GM21529 (cell line): ENCODE measurements at regions not wholly inside any gene's neighbourhood (a gene's known extent, or its start where the extent isn't known, plus 50 kb on each side); places are given as distances from the start of the nearest gene placed in this dataset.

Experiments
- ATAC-seq: cut with Tn5 transposase; IDR thresholded peaks from one replicate; pipeline ENCODE4 v1.9.1; 2021; ENCODE audit not compliant: unreplicated experiment

DNA sequence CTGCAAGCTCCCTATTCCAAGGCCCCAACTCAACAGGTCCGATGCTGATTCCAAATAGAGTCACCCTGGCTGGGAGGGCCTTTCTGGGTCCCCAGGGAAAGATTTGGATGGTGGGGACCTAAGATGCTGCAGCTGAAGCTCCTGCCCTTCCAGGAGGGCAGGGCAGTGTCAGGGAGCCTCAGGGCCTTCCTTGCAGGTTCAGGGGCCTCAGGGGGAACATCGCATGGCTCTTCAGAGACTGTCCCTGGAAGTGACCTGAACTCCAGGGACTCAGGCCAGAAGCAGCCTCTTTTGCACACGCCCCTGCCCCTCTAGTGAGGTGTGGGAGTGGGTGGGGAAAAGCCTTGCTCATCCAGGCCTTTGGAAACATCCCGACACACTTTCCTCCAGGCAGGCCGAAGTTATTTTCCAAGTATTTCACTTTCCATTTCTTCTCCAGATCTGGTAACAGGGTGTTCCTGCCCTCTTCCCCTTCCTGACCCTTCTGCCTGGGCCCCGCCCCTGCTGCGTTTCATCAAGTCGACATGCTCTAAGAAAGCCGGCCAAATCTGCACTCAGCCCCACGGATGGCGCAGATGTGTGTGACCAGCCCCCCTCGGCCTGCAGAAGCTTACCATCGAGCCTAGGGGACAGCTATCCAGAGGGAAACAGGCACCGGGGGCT, 159.5 kb downstream of the FGF18 start:
- ATAC-seq, result no peak

DNA sequence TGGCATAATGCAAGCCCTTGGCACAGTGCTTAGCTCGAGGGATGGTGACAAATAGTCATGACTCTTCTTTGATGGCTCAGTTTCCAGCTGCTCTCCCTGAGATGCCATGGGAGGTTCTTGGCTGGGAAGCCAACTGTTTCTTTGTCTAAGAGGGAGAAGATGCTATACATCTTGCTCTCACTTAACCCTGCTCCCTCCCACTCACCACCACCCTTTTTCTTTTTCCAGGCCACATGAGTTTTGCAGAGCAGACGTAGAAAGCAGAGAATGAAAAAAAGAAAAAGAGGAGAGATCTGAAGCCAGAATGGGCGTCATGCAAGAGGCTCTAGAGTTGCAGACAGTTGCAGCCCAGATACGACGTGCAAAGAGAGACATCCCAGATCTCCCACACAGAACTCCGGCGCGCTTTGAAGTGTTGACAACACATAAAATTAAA, 160.5 kb downstream of the FGF18 start:
- ATAC-seq, result no peak

DNA sequence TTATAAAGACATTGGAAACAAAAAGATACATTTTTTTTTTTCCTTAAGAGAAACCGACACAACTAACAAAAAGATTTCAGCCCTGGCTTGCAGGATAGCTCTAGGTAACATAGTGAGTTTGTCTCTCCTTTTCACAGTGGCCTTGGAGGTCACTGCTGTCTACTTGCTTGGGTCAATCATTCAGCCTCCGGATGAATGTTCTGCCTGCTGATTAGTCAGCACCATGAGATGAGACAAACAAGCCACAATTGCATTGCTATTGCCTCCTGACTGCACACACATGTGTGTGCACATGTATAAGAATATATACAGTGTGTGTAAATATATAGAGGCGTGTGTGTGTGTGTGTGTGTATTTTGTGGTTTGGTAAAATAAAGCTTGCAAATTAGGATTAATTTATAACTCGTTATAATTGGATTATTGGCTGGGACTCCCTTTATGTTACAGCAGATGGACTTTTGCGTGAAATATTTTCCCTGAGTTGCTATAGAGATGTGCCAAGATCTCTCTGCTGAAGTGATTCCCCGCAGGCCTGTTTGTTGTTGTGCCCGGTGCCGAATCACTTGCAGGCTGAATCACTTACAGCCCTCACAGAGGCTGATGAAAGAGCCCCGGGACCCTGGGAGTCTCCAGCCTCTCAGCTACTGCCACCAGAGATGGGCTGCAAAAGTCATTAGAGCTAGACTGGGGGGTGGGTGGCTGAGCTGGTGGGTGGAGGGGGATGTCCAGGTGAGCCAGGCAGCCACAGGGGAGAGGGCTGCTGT, 161.2 kb downstream of the FGF18 start:
- no peak for ATAC-seq

DNA sequence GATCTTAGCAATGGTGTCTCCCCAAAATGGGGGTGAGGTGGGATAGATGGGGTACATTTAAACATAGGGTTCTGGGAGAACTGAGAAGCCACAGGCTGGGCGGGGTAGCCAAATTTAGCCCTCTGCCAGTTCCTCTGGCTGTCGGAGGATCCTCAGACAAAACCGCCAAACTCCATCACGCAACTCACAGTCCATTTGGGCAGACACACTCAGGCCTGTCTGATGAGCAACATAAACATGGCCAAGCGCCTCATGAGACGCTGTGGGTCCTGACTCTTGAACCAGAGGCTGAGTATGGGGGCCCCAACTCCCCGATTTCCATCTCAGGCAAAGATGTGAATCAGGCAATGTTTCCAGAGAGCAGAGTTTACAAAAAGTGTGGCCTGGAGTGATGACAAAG, 162.3 kb downstream of the FGF18 start:
- no peak for ATAC-seq

DNA sequence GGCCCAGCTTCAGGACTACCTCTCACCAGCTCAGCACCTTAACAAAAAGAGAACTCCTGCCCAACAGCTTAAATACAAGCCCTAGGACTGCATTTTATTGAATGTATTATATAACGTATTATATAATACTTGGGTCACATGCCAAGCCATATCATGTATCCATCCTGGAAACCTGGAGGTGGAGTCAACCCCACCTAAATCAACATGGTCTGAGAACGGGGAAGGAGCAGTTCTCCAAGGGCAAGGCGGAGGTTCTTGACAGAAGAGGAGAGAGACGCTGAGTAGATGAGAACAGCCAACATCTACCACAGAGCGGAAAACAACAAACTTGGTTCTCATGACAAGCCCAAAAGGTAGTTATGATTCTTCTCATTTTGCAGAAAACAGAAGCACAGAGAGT, 163.4 kb downstream of the FGF18 start:
- ATAC-seq, result no peak

DNA sequence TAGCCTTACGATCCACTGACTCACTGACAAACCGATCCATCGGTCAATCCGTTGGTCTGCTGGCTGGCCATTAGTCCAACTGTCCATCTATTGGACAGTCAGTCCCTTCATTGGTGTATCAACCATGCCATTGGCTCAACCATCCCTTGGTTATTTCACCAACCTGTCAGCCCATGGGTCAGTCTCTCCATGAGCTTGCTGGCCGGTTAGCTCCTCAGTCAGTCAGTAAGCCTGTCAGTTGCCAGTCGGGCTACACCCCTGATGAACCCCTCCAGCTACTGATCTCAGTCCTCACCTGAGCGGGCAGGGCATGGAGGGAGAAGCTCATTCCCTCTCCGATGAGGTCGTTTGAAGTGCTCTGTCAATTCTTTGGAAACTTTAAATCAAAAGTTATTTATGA, 166.5 kb downstream of the FGF18 start:
- ATAC-seq, result no peak

DNA sequence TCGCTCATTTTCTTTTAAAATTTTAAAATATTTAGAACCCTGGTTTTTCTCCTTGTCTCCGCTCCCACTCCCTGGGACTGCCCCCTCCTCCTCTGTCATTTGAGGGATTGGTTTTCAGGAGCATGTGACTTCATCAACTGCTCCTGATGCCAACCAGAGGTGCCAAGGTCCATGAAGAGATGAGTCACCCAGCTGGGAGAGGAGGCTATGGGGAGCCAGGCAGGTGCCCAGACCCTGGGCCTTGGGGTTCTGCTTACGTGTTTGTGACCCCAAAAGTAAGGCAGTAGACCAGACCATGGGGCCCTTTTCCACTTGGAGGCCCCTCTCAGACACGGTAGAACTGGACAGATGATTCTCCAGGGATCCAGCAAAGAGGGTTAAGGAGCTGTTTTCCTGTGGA, 167.0 kb downstream of the FGF18 start:
- no peak for ATAC-seq

DNA sequence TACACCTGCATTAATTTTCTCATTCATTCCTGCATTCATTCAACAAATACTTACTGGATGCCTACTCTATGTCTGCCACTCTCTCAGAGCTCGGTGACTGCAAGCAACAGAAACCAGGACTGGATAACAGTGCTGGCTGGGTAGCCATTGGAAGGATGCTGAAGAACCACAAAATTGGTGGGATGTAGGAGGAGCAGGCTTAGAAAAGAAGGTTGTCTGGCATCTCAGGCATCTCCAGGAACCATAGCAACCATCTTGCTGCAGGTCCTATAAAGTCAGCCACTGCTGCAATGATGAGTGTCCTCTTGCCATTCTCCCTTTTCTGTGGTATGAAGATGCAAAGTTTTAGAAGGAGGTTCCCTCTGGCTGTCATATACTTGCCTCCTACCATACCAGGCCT, 168.6 kb downstream of the FGF18 start:
- ATAC-seq, result no peak

DNA sequence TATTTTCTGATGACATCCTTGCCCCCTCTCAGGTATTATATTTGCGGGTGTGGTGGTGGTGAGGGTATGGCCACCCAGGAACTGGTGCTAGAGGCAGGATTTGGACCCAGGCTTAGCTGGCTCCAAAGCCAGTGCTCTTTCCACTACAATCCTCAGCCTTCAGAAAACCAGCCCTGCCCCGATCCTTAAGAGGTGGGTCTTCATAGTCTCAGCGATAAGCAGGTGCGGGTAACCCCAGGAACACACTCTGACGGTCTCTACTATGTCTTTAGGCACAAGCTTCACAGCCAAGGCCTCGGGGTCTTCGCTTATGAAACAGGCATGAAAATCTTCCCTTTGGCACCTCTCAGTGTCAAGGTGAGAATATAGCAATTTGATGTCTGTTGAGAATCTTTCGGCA, 169.3 kb downstream of the FGF18 start:
- ATAC-seq, result no peak

DNA sequence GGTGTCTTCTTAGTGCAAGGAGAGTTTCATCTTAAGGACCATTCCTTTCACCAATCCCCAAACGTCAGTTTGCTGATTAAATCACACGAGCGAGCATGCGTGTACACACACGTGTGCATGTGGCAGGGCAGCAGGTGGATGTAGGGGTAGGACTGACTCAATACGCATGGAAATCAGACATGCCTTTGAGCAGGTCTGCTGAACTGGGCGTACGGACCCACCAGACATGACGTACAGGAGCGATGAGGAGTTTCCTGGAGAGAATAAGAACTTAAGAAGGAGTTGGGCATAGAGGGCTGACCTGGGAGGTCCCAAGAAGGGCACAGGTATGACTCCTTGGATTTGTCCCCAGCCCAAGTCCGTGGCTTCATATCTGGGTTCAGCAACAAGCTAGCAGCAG, 170.0 kb downstream of the FGF18 start:
- no peak for ATAC-seq

DNA sequence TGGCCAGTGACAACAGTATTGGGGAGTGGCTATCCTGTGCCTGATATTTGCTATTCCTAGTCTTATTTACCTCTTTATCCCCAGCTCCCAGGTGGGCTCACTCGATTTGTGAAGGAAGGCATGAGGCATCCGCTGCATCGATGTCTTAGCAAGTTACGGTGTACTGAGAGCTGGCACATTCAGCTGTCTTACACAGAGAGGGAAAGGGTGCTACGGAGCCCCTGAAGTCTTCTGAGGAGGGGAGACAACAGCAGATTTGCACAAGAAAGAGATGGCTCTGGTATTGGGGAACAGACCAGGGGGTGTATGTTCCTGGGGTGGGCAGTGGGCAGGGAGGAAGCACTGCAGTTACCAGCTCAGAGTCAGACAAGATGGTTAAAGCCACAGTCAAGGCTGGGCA, 172.6 kb downstream of the FGF18 start:
- ATAC-seq, result no peak

DNA sequence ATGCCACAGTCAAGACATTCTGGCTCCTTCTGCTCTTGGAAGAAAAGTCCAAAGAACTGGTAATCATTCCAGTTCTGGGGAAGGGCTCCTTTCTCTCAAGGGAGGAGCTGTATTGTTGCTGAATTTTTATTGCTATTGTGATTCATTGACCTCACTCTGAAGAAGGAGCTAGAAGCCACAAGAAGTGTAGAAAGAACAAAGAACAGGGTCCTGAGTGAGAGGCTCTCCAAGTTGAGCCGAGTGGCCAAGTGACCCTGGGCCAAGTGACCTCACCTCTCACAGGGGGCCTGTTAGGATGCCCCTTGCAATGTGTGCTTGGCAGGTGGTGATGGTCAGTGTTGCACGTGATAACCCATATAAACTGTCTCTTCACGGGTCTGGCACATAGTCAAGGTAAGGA, 173.3 kb downstream of the FGF18 start:
- ATAC-seq, result no peak

DNA sequence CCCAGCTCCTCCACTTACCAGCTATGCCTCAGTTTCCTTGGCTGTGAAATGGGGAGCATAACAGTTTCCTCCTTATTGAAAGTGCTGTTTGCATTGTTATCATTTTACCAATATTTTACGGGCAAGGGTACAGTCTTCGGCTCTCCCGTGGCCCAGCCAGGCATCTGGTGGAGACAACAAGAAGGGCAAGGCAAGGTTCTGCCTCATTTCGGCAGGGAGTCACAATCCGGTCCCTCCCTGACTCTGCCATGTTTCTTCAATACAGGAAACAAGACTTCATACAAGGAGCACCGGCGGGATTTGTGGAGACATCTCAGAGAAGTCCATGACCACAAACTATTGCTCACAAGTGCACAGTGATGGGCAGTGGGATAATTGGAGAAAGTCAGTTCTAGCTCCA, 174.0 kb downstream of the FGF18 start:
- no peak for ATAC-seq

DNA sequence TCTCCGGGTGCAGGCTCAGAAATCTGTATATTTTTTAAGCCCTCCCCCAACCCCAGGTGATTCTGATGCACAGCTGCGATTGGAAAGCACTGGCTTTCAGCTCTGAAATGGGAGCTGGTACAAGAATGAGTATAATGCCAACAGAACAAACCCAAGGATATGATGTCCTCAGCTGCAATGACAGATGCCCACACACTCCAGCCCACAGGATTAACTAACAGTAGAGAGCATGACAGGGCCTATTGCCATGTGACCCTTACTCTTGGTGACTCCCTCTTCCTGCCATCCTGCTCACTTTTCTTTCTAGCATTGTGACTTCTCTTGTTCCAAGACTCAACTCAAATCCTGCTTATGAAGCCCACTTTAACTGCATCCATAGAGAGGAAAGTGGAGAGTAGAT, 174.5 kb downstream of the FGF18 start:
- no peak for ATAC-seq

DNA sequence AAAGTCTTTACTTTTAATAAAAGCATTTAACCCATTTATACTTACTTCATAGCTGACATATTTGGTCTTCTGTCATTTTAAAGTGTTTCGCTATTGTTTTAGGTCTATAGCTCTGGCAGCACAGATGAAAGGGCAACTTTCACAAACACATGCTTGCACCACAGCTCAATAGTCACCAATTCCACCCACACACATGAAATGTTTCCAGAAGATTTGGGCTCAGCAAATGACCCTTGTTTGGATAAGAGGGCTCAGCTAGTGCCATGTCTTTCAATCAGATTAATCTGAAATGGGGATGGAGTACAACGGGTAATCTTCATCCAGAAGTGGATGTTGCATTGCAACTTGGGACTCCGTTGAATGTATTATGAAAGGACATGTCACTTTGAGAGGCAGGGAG, 176.0 kb downstream of the FGF18 start:
- no peak for ATAC-seq

DNA sequence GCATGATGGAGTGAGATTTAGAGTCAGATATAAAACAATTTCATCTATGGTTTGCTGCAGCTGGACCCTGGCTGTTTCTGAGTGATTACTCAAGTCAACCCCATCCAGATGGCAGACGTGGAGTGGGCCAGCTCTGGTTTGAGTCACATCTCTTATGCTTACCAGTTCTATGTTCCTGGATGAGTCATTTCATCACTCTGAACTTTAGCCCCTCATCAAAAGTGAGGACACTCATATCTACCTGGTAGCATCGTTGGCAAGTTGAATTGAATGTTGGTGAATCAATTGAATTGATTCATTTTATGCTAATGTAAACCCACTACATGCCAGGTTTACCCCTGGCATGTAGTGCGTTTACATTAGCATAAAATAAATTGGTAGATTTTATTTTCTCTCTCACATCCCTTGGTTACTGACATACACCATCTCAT, 176.4 kb downstream of the FGF18 start:
- peak; percentile 66 for ATAC-seq

DNA sequence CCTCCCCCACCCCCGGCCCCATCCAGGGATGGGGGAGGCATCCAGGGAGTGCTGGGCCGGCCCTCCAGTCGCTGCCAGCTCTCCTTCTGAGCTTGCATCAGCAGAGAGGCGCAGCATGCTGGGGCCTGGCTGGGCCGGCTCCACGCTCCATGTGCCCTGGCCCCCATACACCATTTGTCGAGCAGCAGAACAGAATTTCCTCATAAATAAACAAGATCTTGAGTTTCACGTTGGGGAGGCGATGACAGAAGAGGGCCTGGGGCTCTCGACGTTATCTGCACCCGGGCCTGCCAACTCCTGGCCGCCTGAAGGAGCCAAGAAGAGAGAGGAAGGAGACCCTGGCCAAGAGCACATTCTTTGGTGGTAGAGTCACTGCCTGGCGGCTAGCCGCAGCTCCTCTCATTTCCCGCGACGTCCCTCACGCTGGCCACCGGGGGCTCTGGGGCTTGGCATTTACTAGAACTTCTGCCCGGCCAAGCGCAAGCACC, 177.0 kb downstream of the FGF18 start:
- no peak for ATAC-seq

DNA sequence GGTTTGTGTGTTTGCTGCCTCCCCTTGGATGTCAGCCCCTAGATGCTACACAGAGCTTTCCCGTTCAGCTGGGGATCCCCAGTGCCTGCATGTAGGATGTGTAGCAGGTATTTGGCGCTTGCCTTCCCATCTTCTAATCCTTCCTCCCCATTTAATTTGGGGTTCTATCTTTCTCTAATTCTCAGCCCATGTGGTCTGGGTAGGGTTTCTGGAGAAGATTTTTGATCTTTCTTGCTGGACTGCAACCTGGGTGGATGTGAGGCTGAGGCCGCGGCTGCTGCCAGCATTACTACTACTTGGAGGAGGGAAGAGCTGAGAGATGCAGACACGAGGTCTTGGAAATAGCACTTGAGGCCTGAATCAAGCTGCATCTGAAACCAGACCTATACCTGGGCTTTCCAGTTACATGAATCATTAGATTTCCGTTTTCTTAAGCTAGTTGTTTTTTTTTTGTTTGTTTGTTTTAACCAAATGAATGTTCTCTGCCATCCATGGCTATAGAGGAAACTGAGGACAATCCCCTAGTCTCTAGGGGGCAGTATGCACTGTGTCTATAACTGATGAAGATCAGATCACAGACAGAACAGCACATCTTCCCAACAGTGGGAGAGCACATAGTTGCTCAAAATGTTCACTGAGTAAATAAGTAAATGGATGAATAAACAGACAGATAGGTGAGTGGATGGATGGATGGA, 178.6 kb downstream of the FGF18 start:
- ATAC-seq, result no peak

DNA sequence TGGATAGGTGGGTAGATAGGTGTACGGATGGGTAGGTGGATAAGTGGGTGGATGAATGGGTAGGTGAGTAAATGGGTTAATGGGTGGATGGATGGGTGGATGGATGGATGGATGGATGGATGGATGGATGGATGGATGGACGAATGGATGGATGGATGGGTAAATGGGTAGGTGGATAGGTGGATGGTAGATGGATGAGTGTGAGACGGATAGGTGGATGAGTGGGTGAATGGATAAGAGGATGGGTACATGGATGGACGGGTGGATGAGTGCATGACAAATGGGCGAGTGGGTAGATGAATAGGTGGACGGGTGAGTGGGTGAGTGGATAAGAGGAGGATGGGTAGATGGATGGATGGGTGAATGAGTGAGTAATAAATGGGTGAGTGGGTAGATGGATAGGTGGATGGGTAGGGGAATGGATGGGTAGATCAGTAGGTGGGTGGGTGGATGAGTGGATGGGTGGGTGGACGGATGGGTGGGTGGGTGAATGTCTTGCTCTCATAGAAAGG, 179.2 kb downstream of the FGF18 start:
- no peak for ATAC-seq

DNA sequence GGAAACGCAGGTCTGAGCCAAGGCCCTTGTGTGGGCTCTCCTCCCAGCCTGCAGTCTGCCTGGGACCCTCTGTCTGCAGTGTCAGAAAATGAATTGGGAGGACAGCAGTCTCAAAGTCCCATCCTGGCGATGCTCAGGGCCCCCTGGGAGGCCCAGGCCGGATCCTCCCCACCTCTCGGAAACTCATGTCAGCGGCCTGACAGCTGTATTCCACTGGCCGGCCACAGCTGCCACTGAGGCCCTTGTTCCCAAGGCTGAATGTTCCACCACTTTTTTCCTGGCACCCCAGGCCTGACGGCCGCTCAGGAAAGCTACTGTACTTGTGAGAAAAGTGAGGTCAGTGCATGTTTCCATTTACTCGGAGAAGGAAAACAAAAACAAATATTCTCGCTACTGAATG, 180.0 kb downstream of the FGF18 start:
- ATAC-seq, result no peak

DNA sequence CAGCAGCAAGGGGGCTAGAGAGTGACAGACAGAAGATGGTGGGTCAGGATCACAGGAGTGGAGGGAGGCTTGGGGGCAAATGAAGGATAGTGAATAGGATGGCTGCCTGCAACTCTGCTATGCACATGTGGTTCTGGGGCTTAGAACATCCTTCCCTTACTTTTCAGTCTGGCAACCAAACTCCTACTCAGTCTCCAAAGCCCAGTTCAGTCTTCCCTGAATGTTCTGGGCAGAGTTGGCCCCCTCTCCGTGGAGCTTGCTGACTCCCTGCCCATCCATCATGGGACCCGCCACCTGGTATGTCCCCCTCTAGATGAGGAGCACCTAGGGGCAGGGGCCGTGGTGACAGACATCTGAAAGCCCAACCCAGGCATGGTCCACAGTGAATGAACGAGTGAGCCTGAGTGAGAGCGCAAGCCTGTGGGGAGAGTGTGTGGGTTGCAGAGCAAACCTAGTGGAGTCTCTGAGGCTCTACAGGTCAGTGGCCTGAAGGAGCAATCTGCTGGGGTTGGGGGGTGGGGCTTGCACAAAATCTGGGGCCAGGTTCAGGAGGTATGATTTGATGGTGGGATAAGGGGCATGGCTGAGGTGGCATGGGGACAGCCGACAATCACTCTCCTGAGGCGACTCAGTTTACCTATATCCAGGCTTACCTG, 180.6 kb downstream of the FGF18 start:
- no peak for ATAC-seq
